IPS-NIHi7 (cell line): ENCODE measurements at regions not wholly inside any gene's neighbourhood (a gene's known extent, or its start where the extent isn't known, plus 50 kb on each side); places are given as distances from the start of the nearest gene placed in this dataset.
A peak's percentile ranks its signal among the peaks of the same experiment; 100 is the strongest.
"Not testable (repeated sequence)": the region's sequence is repeated elsewhere in the genome, so short reads cannot be mapped to it uniquely, and the experiment has no call there.

ENCODE experiments used
- DNase-seq: peaks from one replicate; pipeline ENCODE4 v3.0.0; 2012; ENCODE audit warnings: mixed read lengths; ENCODE audit errors: extremely low spot score

DNA sequence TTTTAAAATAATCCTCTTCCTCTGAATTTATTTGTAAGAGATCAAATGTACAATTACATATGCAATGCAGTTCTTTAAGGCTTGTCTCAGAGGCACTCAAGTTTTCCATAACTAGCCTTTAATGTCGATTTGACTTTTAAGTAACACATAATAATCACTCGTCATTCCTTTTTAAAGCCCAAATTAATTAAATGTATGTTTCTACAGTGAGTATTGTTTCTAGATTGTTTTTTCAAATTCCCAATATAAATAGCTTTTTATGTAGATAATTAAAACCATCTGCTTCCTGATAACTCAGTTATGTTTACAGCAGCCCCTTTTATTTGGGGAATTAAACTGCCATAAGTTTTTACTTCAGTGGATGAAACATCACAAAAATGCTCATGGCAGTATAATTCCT is 185.1 kb downstream of the ETNK1 start:
- no peak for DNase-seq

DNA sequence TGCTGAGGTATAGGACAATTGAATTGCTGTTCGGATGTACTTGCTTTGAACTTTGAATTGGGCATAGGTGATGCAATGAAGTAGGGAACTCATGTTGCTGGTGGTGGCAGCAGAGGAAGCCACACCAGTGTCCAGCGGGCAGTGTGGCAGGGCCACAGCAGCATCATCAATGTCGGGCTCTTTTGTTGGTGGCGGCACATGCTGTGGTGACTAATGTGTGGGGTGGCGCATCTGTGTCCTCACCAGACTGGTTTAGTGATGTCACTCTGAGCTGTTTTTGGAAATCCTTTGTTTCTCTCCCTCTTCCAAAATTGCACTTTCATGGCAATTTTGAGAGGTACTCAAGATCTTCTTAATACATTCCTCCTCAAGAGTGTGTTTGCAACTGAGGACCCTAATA is 187.6 kb downstream of the ETNK1 start:
- no peak for DNase-seq

DNA sequence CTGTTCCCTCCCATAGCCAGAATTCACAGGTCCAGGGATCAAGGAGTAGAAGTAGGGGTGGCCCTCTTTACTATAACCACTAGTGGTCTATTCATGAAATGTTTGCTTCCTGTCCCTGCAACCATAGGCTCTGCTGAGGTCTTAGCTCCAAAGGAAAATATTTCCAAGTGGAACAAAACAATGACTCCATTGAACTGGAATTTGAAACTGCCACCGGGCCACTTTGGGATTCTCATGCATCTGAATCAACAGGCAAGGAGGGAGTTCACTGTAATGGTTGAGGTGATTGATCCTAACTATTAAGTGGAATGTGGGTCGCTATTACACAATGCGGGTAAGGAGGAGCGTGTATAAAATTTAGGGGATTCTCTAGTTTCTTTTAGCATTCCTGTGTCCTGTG is 197.0 kb downstream of the ETNK1 start:
- DNase-seq, result no peak

DNA sequence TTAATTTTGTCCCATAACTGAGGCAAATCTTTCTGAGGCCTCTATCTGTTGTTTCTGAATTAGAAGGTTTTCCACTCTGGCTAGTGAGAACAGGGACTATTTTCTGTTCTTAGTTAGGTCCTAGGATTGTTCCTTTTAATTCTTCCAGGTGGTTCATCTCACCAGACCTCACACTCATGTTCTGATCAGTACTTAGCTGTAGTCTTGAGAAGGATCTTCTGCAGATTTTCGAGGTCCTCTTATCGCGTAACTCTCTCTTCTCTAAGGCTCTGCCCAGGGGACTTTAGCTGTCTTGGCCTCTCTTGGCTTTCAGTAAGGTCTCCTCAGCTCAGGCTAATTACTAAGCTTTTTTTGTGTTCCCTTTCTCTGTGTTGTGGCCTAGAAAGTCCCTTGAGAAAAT is 201.1 kb downstream of the ETNK1 start:
- DNase-seq, result no peak

DNA sequence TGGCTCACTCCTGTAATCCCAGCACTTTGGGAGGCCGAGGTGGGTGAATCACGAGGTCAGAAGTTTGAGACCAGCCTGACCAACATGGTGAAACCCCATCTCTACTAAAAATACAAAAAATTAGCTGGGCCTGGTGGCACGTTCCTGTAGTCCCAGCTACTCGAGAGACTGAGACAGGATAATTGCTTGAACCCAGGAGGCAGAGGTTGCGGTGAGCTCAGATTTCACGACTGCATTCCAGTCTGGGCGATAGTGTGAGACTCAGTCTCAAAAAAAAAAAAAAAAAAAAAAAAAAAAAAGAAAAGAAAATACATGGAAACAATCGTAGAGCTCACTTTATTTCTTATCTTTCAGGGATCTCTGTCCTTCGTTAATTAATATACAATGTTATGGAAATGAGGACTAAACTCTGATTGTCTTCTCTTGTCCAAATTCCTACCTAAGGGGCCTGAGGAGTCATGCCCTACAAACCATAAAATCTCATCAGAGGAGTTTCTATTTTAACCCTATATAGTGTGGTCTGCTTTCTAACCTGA is 201.5 kb downstream of the ETNK1 start:
- not testable (repeated sequence) for DNase-seq

DNA sequence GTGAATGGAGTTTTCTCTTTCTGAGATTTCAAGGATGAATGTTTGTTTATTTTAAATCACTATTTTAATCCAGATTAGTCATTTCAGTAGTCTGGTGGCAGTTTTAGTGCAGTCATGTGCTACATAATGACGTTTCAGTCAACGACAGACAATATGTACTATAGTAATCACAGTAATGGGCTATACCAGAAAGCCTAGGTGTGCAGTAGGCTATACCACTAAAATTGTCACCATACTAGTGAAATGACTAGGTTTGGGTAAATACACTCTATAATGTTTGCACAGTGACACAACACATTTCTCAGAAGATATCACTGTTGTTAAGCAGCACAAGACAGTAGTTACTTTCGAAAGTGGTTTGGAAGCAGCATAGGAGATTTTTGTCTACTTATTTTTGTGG is 203.1 kb downstream of the ETNK1 start:
- DNase-seq, result no peak

DNA sequence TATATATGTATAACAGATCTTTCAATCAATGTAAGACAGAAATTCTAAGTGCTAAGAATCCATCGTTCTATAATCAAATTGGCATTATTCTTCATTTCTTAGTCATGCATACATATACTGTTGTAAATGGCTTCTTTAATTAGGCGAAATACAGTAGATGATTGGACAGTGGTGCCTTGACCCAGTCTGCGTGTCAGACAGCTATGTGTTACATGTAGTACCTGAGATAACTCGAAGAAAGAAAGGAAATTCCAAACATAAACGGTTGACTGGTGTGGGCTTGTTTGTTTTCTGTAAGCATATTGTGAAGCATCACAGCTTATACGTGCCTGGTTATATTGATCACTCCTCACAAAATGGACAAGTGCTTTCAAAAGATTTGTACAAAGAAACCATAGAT is 210.5 kb downstream of the ETNK1 start:
- DNase-seq, result no peak

DNA sequence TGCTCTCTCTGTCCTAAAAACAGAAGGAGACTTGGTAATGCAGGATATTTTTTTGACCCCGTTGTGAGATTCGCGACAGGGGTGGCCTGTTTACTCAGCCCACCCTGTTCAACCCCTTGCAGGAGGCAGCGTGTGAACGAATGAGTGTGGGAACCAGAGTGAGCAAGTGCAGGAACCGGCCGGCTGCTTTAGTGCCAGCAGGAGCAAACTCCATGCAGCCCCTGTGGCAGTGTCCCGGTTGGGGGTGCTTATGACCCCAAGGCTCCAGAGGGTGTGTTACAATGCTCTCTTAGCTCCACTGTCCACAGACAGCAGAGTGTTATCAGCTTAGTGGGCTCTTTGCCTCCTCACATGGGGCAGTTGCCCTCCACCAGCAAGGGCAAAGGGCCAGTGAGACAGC is 225.2 kb downstream of the ETNK1 start:
- DNase-seq, result no peak

DNA sequence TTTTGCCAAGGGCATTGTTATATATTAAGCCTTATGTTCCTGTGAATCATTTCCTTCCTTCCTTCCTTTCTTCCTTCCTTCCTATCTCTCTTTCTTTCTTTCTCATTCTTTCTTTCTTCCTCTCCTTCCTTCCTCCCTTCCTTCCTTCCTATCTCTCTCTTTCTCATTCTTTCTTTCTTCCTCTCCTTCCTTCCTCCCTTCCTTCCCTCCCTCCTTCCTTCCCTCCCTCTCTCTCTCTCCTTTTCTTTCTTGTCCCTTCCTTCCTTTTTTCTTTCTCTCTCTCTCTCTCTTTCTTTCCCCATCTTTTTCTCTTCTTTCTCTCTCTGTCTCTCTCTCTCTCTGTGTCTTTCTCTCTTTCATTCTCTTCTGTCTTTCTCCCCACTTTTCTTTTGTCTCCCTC is 226.6 kb downstream of the ETNK1 start:
- DNase-seq, result no peak

DNA sequence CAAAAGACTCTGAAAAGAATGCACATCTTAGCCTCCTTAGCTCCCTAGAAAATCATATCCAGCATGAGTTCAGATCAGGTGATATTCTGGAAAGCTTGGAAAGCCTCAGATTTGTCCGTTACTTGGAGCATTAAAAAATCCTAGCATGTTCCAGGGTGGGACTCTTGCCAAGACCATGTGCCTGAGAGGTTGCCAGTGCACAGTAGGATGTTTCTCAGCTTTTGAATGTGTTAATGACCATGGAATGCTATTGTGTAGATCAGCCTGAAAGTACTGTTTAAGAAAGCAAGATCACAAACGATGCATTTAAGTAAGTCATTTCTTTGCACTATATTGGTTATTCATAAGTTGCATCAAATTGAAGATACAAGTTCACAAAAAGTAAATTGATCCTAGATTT is 230.5 kb downstream of the ETNK1 start:
- DNase-seq, result peak; percentile 29

DNA sequence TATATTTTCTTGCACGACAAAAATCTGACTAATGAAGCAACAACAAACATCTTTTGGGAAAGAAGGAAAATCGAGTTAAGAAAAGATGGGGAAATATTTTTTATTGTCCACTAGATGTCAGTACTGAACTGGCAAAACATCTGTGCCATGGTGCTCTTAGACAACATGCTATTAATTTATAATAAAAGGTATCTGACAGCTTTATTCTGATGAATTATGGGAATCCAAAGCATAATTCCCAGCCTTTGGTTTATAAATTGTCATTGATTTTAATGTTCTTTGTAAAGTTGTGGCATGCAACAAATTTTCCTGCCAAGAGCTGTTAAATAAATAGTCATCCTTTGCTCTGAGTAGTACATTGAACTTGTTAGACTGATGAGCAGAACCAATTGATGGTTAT is 231.2 kb downstream of the ETNK1 start:
- DNase-seq, result peak; percentile 16

DNA sequence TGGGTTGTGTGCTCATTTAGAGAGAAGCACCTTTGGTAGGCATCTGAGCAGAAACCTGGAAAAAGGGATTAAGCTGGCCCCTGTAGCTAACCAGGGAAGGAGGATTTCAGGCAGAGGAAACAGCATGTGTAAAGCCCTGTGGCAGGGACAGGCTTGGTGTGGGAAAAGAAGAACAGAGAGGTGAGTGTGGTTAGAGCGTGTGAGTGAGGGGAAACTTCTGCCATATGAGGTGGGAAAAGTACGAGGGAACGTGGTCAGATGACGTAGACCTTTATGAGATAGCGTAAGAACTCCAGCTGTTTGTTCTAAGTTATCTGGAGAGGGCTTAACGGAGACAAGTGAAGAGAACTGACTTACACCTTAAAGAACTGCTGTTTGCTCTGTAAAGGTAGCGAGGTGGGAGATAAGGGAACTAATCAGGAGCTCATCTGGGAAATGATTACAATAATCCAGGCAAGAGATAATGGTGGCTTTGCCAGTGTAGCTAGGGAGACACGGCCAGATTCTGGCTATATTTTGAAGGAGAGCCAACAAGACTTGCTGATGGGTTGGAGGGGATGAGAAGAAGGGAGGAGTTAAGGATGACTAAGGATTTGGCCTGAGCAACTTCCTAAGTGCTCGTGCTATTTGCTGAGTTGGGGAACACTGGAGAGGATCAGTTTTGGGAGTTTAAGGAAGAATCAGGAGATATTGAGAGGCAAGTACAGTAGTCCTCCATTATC is 234.0 kb downstream of the ETNK1 start:
- no peak for DNase-seq

DNA sequence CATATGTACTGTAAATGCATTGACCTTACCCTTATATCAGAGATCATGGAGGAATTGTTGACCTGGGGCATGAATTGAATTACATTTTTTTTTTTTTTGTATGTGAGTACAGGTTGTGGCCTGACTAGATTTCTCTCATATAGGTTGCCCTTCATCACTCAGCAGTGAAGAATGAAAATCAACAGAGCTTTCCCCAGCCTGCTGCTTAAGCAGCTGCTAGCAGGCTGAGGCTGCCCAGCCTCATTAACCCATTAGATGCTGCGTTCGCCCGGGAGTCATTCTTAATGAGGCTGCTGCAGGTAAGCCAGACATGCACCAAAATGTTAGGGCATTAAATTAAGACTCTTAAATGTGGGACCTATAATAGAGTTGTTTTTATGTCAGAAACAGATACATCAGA is 236.0 kb downstream of the ETNK1 start:
- peak; percentile 49 for DNase-seq

DNA sequence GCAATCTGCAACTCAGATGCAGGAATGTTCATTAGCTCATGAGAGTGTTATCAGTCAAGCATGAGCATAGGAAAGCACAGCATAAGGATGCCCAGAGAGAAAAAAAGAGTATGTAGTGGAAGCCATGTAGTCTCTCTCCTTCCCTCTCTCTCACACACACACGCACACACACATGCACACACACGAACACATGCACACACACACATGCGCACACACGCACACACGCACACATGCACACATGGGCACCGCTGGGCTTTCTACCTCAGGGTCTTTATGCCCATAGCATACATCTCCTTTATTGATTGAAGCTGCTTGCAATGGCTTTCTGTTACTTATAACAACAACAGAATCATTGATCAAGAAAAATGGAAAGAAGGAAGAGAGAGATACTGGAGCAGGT is 240.9 kb downstream of the ETNK1 start:
- DNase-seq, result no peak

DNA sequence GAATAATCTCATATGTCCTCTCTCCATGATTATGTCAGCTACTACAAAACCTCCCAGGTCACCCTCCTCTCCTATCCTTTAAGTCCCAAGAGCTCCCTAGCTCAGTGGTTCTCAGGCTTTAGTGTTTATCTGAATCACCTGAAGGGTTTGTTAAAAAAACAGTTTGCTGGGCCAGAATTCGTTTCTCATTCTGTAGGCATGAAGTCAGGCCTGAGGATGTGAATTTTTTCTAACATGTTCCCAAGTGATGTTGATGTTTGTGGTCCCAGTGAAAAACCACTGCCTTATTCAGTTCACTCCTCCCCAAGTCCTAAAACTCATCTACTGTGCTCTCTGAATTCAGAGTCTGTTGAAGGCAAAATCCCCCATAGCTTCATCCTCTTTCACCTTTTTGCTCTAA is 241.4 kb downstream of the ETNK1 start:
- no peak for DNase-seq

DNA sequence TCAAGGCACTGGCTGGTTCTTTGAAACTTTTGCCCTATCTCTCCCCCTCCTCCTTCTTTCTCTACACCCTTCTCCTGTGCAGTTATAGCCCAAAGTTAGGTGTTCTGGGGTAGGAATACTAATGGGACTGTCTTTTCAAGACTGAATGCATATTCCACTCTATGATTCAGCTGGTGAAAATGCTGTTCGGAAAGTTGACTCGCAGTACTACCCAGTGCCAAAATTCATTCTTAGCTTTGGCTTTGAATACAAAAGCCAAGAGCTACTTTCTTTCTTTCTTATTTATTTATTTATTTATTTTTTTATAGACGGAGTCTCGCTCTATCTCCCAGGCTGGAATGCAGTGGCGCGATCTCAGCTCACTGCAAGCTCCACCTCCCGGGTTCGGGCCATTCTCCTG is 249.2 kb downstream of the ETNK1 start:
- DNase-seq, result no peak

DNA sequence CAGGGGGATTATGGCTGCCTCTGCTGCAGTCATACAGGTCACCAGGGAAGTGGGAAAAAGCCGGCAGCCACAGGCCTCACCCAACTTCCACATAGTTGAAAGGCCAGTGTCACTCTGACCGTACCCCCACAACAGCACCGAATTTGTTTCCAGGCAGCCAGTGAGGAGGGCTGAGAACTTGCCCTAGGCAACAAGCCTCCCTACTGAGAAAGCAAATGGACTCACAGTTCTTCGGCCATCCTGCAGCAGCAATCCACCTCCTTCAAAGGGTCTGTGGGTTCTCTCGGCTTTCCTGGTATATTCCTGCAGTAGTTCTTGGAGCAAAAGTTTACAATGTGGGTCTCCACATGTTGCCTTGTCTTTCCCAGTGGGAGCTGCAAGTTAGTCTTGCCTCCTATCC is 251.3 kb downstream of the ETNK1 start:
- no peak for DNase-seq

DNA sequence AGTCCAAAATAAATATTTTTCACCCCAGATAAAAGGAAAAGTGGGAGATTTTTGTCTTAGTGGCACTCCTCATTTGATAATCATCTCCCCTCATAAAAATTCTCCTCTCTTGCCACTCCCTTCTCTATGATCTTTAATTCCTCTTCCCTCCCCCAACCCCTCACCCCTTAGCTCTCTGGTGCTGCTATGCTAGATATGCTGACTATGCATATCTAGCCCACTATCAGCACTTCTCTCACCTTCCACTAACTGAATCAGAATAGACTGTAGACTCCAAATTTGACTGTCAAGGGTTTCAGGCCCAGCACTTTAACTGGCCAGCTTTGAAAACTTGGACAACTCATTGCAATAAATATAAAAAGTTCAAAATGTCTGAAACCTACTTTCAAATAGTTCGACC is 254.2 kb downstream of the ETNK1 start:
- no peak for DNase-seq

DNA sequence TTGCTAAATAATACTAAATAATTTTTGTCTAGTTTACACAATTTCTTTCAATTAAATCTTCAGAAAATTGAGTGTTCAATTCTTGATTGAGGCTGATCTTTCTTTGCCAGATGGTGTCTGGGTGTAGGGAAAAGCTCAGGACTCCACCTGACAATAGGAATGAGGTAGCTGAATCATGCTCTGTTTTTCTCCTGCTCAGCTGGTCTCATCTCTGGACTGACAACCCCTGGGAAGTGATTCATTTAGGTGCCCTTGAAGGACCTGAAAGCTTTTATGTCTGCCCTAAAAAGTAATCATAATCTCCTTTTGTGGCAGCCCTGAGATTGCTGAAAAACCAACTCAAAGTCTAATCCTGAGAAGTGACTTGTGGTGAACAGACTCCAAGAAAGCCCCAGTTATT is 255.4 kb downstream of the ETNK1 start:
- DNase-seq, result no peak

DNA sequence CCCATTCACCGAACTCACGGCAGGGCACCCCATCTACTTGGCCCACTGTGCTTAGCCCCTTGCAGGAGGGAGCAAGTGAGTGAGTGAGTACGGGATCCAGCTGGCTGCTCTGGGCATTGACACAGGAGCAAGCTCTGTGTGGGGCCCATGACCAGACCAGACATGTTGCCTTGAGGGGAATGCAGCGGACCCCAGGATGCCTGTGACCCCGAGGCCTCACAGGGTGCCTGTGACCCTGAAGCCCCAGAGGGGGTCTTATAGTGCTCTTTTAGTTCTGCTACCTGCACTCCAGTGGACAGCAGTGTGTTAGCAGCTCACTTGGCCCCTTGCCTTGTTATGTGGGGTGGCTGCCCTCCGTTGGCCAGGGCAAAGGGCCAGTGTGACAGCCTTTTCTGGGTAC is 255.8 kb downstream of the ETNK1 start:
- DNase-seq, result no peak

DNA sequence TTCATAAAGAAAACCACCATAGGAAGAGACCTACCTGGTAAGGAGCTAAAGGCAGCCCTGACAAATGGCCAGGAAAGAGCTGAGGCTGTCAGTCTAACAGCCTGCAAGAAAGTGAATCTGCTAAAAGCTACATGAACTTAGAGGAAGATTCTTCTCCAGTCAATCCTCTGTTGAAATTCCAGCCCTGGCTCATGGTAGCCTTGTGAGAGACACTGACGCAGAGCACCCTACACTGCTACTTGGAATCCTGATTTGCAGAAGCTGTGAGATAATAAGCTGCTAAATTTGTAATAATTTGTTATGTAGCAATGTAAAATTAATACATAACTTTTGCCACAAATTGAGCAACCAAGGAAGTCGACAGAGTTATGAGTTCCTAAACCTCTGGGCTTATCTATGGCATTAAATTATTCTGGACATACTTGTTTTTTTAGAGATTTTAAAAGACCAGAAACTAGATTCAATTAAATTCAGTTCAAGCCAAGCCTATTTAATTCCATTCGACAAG is 257.0 kb downstream of the ETNK1 start:
- DNase-seq, result no peak

DNA sequence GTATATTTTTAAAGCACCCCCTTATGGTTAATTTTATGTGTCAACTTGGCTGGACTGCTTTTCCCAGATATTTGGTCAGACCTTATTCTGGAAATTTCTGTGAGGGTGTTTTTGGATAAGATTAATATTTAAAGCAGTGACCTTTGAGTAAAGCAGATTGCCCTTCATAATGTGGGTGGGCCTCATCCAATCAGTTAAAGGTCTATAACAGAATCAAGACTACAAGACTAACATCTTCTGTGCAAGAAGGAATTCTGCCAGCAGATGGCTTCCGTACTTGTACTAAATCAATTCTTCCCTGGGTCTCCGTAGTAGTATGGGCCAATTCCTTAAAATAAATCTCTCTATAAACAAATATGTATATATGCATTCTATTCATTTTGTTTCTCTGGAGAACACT is 257.6 kb downstream of the ETNK1 start:
- DNase-seq, result no peak

DNA sequence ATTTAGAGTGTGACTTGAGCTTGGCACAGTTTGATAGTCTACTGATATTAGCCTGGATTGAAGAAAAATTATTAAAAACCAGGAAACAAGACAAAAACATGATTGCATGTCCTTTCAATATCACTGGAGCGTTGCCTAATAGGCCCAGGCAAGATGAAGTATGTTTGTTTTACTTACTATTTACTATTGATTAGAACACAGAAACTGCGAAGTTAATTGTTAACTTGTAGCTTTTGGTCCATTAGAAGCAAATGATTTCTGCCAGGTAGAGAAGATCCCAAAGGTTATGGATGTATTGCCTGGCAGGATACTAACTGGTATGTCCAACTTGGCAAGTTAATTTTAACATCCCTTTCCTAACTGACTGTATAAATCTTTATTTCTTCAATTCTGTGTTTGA is 268.9 kb downstream of the ETNK1 start:
- DNase-seq, result no peak

DNA sequence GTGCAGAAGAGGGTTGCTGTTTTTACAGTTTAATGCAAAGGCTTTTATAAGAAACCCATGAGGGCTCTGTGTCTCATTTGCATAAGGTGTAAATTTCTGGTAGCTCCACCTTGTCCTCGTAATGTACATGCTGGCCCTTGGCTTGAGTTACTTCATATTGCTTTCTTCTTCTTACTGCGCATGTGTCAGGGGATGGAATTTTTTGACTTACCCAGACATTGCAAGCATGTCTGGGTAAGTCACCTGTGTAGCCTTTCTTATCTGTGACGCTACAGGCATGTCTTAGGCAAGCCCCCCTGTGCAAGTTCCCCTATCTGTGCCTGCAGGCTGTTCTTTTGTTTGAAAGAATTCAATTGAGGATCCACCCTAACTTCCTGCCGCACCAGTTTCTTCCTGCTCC is 274.2 kb downstream of the ETNK1 start:
- DNase-seq, result no peak
